Left colon (tissue), 2 donors: ENCODE measurements at regions not wholly inside any gene's neighbourhood (a gene's known extent, or its start where the extent isn't known, plus 50 kb on each side); places are given as distances from the start of the nearest gene placed in this dataset.
"Not testable (repeated sequence)": the region's sequence is repeated elsewhere in the genome, so short reads cannot be mapped to it uniquely, and the experiment has no call there.

Experiments used
- ATAC-seq: fragments of 200-7000 bp; cut with Tn5 transposase; one replicate; pipeline ENCODE4 v1.9.1; 2020; ENCODE audit warnings: mild to moderate bottlenecking, moderate library complexity
- DNase-seq, 2 donors: peaks; one replicate each; pipeline ENCODE4 v3.0.0-alpha.2; 2020
- intact Hi-C, 2 donors: fragments of 100-400 bp; cut with DNase I in 1 of 2; cut with micrococcal nuclease in 1 of 2; formaldehyde crosslinking; loops; one replicate each; pipeline versions ENCODE4 v1.11.2 to v1.14.0; 2022; cut with DNase I, micrococcal nuclease
- donor health status: DM: no; HTN: no; CAD: no.
- donor health status: DM: yes; HTN: yes; CAD: no.

DNA sequence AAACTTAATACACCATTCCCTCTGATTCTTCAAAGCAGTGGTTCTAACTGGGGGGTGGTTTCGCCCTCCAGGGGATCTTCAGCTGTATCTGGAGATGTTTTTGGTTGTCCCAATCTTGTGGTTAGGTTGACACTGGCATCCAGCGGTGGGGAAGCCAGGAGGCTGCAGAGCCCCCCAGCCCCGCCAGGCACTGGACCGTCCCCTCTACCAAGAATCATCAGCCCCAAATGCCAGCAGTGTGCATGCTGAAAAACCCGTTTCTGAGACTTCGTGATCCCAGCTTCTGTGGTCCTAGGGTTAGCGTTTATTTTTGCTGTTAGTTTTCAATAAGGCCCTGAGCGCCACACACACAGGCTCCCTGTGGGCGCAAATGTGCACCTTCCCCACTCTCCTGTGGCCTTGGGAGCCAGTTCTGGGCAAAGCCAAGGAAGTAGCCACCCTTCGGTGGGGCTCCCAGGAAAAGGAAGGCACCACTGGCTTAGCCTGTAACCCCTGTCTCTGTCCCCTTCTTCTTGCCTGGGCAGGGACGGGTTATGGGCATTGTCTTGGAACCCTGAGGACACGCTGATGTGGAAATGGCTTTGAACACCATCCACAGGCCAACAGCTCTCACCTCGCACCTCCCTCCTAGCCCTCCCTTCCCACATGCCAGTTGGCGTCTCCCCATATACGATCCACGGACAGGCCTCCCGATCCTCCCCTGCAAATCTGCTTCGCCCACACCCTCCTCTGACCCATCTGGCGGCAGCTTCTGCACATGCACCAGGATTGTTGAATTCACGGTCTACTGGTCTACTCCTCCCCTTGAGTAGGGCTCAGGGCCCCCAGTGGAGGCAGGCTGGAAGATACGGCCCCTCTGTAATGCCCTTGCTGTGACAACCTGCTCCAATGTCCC lies 71.4 kb upstream of the CCND1 start:
- no peak for ATAC-seq
- no peak for DNase-seq
- intact Hi-C loops, result no loop called here

DNA sequence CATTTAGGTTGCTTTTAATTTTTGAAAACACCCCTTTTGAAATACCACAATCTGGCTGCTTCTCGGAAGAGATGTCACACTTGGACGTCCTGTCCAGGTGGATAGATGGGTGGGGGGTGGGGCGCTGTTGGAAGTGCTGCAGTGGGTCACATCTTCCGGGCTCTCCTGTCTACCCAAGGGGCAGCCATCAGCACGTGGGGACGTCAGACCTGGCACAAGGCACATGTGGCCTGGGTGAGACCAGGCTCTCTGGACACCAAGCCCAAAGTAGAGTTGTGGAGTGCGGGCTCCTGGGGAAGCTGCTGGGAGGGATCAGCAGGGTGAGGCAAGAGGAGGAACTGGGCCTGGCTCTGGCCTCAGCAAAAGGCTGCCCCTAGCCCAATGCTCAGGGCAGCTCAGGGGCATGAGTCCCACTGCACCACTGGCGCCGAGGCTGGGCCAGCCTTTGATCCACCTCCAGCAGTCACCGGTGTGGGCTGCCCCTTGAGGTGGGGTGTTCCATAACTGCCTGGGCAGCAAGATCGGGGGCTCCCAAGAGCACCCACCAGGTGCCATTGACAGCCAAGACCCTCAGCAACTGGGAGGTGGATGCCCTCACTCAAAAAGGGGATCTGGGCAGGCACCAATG lies 68.6 kb upstream of the CCND1 start:
- intact Hi-C loops, result no loop called here
- no peak for ATAC-seq
- no peak for DNase-seq

DNA sequence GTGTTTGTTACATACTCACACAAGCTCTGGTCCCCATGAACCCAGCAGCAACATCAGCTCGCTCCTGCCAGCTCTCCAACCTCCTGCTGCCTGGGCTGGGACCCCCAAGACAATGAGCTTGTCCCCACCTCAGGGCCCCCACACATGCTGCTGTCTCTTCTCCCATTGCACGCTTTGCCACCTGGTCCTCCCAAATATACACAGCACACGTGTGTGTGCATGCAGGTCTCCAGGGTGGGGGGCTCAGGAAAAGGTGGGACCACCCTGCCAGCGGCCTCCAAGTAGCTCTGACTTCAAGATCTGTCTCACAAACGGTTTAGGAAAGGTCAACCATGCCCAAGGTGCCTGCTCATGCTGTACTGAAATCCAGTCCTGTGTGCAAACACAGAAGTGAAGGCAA lies 68.1 kb upstream of the CCND1 start:
- ATAC-seq, result no peak

DNA sequence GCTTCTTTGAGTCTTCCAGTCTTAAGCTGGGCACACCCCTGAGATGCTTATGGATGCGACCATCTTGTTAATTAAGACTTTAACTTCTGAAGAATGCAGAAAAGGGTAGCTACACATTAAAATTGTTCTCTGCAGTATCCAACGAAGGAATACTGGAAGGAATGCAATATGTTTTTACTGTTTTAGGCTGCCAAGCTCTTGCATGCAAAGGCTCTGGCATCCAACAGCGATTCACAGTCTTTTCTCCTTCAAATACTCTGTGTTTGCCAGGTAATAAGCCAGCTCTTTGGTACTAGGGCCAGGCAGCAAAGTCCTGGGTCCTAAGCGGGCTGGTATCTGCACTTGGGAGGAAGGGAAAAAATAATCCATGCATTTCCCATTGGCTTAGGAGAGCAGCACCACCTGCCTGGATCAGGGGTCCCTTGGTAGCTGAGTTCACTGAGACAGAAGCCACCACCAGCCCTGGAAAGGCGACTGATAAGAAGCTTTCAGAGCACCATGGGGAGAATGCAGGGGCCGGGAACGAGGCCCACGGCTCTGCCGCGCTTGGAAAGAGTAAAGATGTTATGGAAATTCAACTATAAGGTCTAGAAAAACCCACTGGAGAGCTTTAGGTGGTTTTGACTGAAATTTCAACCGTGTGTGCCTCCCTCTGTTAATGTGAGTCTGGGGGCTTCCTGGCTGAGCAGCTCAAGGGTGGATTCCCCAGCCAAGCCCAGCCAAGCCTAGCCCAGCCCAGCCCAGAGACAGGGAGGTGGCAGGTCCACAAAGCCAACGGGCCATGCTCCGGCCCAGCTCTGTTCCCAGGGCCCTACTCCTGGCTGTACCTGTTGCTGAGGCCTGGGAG lies 67.0 kb upstream of the CCND1 start:
- intact Hi-C loops, result no loop called here
- no peak for ATAC-seq
- DNase-seq, result no peak

More for the DNA sequence above, 68.1 kb upstream of the CCND1 start:
- intact Hi-C loops, result no loop called here
- no peak for DNase-seq

DNA sequence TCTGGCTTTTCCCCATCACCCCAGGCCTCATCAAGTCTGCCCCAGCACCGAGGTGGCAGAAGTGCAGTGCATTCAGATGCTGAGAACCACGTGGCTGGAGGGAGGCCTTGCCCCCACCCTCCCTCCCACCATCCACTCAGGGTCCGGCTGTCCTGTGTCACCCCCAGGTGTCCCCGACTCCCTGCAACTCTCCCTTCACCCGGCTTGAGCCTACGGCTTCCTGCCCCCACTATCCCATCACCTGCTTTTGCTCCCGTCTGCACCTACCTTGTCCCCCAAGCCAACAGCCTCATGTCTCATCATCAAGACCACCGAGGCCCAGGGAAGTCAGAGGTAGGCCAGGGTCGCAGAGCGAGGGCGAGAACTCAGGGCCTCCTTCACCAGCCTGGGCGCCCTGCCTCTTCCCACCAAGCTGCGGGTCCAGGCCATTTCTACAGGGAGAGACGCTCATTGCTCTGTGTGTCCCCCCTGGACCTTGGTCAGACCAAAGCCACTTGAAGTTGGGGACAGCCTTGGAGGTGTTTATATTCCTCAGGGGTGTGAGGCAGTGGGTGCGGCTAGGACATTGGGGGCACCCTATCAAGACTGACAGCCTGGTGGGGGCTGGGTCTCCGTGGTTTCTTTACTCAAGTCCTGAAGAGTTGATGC lies 66.2 kb upstream of the CCND1 start:
- no peak for ATAC-seq
- intact Hi-C loops, result no loop called here
- no peak for DNase-seq

DNA sequence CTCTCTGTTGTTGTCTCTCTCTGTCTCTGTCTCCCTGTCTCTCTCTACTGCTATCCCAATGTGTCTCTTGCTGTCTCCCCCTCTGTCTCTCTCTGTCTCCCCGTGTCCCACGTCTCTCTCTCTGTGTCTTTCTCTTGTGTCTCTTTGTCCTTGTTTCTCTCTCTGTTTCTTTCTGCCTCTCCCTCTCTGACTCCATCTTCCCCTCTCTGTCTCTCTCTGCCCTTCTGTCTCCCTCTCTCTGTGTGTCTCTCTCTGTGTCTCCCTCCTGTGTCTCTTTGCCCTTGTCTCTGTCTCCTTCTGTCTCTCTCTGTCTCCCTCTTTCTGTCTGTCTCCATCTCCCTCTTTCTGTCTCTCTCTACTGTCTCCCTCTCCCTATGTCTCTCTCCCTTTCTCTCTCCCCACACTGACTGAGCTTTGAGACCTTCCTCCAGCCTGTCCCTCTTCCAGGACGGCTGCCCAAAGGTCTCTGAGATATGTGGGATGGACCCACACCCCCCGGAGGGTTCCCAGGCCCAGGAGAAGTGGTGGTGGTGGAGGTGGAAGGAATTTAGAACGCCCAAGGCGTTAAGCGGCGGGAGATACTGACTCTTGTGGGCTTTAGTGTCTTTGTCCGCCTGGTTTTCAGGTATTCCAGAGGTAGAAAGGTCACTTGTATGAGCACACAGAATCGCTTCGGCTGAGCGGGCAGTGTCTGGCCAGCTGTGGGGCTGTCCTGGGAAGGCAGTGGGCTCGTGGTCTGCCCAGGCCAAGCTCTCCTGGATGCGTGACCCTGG lies 65.5 kb upstream of the CCND1 start:
- DNase-seq, result no peak
- intact Hi-C loops, result no loop called here
- no peak for ATAC-seq

DNA sequence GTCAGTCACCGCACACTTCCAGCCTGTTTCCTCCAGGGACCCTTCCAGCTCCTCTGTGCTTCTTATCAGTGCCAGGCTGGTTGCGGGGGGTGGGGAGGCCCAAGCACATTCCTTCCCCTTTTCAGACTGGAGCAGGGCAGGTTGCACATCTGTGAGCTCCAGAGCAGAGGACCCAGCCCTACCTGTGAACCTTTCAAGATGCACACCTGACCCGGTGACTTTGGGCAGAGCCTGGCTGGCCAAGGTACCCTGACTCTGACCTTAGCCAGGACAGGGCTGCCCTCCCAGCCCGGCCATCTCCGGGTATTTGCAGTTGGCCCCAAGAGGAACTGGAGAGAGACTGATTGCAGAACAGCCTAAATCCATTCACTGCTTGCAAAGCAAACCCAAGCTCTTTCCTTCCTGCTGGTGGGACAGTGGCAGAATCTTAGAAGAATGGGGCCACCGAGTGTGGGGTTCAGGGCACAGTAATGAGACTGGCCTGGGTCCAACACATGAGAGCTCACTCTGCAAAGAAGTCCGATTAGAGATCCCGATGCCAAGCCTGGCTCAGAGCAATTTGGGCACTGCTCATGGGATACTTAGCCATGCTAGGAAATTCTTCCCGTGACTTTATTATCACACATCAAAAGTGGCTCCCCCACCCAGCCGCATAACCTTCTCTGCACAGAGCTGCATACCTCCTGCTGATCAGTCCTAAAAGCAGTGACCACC lies 64.7 kb upstream of the CCND1 start:
- intact Hi-C loops, result no loop called here
- ATAC-seq (no peak), DNase-seq (peak in 1 of 2 donors; percentile 14)

DNA sequence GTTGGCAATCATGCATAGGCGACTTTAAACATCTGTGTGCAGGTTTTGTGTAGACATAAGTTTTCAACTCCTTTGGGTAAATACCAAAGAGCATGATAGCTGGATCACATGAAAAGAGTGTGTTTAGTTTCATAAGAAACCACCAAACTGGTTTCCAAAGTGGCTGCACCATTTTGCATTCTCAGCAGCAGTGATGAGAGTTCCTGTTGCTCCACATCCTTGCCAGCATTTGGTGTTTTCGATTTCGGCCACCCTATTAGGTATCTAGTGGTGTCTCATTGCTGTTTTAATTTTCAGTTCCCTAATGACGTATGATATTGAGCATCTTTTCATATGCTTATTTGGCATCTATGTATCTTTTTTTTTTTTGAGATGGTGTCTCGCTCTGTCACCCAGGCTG lies 62.8 kb upstream of the CCND1 start:
- no peak for DNase-seq
- intact Hi-C loops, result no loop called here

DNA sequence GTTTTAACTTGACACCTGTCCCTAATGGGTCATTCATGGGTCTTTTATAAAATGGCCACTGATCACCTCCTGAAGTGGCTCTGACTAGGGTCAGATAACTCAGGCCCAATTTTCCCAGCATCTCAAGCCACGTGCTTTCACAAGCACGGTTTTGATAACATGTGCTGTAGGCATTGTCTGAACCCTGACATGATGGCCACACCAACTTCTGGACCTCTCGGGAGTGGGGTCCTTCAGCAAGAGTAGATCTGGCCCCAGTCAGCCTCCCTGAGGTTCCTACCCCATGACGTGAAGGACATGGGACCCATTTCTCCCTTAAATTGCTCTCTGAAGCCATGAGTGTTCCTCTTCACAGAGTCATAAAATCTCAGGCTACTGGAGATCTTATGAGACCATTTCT lies 60.4 kb upstream of the CCND1 start:
- no peak for DNase-seq
- intact Hi-C loops, result no loop called here
- ATAC-seq, result no peak

More for the DNA sequence above, 62.8 kb upstream of the CCND1 start:
- ATAC-seq, result no peak

DNA sequence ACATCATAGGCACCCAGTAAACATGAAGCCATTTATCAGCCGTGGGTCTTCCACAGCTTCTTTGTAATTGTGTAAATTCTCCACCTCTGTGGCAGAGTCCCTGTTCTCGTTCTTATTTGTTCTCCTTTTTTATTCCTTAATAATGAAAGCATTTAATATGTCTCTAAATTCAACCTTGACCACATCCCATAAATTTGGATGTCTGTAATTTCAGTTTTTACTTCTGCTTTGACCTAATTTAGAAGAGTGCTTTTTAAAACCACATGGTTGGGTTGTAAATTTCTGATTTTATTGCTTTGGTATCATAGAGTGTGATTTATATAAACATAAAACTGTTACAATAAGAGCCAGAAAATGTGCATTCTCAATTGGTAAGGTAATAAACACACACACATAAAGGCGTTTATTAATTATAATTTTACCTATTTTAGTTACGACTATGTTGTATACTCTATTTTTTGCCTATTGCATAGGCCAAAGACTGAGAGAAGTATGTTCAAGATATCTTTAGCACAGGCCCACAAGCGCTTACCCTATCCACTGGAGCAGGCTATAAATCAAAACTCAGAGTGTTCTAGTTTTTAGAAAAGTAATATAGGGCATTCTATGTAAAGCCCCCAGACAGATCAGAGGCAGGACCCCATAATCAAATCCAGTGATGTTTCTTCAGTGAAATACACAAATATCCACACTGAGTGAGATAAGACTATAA lies 58.0 kb upstream of the CCND1 start:
- ATAC-seq (no peak), DNase-seq (no peak)
- intact Hi-C loops, result no loop called here

DNA sequence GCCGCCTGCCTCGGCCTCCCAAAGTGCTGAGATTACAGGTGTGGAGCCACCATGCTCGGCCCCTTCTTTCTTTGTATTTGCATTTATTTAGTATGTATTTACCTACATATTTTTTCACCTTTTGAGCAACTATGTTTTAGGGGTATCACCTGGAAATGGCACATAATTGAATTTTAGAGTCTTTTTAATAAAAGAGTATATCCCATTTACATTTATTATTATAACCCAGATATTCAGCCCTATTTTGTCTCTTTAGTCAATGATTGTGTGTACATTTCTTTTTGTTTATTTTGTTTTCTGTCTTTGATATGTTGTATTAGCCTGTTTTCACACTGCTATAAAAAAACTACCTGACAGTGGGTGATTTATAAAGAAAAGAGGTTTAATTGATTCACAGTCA lies 56.8 kb upstream of the CCND1 start:
- no peak for DNase-seq
- intact Hi-C loops, result no loop called here
- ATAC-seq, result no peak

DNA sequence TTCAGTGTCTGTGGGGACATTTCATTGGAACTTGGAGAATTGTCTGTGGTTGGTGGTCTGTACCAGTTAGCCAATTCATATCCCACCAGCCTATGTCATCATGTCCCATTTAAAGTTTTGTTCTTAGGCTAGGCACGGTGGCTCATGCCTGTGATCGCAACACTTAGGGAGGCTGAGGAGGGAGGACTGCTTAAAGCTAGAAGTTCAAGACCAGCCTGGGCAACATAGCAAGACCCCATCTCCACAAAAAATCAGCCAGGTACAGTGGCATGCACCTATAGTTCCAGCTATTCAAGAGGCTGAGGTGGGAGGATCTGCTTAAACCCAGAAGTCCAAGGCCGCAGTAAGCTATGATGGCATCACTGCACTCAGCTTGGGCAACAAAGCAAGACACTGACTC lies 55.6 kb upstream of the CCND1 start:
- intact Hi-C loops, result no loop called here
- no peak for DNase-seq
- ATAC-seq, result no peak

DNA sequence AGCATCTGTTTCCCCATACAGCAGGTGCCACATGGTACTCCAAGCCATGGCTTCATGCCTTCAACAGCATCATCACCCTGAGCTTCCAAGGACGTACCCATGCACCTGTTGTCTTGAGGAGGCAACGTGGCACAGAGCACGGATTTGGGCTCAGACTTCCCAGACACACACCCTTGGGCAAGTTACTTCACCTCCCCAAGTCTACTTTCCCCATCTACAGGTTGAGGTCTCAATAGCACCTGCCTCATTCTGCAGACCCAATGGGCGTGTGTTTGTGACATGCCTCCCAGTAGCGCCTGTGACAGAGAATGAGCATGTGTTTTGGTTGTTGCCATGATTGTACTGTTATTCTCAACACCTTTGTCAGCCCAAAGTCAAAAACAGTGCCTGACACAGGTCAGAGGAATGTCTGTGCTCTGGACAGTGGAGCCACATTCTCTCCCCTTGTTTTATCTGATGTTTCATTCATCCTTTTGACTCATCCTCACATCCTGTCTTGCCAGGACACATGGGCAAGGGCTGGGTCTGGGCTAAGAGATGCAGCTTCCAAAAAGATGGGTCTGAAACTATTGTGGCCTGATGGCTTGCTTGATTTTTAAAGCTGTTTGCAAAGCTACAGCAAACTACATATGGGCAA lies 53.4 kb upstream of the CCND1 start:
- DNase-seq (no peak), ATAC-seq (no peak)
- intact Hi-C loops, result no loop called here

DNA sequence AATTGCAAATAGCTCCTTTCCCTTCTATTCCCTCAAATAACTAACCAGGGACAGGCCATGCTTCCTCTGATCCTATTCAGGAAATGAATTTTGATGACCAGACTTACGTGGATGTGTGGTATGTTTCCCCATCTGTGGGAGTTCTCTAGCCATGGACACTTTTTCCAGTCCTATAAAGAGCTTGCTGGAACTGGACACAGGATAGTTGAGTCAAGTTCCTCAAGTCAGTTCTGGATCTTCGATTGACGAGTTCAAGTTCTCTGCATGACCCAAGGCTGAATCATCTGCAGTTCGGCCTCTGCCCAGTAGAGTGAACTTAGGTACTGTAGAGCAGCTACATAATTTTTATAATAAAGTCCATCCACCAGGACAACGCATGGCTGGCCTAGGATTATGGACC lies 52.7 kb upstream of the CCND1 start:
- ATAC-seq (no peak), DNase-seq (no peak)
- intact Hi-C loops, result no loop called here

DNA sequence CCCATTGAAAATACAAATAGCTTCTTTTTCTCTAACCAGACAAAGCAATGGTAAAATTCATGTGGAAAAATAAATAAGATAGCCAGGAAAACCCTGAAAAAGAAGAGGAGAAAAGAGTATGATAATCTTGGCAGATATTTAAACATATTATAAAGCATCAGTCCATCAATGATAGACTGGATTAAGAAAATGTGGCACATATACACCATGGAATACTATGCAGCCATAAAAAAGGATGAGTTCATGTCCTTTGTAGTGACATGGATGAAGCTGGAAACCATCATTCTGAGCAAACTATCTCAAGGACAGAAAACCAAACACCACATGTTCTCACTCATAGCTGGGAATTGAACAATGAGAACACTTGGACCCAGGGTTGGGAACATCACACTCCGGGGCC lies 50.9 kb upstream of the CCND1 start:
- intact Hi-C loops, DNase-seq, ATAC-seq: not testable (repeated sequence)
